ENCODE measurements at regions not wholly inside any gene's neighbourhood (a gene's known extent, or its start where the extent isn't known, plus 50 kb on each side); places are given as distances from the start of the nearest gene placed in this dataset.

DNA sequence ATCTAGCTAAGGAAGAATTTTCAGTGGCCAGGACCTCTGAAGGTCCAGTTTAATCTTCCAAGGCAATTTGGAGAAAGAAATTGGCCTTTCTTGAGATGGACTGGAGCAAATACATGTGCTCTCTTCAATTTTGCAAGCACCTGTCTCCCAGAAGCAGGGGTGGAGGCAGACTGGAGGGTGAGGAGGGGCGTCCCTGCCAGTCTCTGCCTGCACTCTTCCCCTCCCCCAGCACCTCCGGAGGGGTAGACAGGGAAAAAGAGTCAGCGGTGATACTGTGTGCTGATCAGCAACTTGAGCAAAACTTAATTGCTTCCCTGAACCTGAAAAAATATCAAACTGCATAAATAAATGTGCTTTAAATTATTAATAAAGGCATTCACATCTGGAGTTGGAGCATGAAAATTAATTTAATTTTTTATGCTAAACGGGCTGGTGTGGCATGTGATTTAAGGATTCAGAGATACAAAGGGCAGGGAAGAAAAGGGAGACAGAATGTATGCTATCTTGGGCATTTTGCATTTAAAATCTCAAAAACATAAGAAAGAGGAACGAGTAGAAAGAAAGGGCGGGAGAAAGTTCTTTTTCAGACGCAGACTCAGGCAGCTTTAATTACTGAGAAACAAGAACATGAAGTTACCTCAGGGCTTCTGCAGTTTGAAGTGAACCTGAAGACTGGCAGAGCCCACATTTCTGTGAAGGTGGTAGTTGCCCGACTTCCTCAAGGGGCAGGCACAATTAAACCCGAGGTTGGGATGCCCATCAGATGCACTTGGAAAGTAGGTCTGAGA lies 319.7 kb downstream of the UACA start:
- no peaks in the 10 kb centered on the region for H3K4me1 ChIP-seq (ENCODE audit: insufficient read depth, low read length, poor library complexity, severe bottlenecking)
- no peak for DNase-seq (ENCODE audit: low spot score)
- H3K9me3 ChIP-seq (ENCODE audit: low read depth, low read length, poor library complexity, severe bottlenecking): no peaks in the 10 kb centered on the region
- H3K36me3 ChIP-seq (ENCODE audit: insufficient read depth, low read length, poor library complexity, severe bottlenecking): no peaks in the 10 kb centered on the region
- BruUV-seq (replicated peaks): no TSS peak
- no peak for TF ChIP-seq EZH2 (IDR thresholded peaks at IDR 0.05; ENCODE audit: borderline replicate concordance, low read depth, low read length, poor library complexity, severe bottlenecking)
- TF ChIP-seq, protein P1, sequence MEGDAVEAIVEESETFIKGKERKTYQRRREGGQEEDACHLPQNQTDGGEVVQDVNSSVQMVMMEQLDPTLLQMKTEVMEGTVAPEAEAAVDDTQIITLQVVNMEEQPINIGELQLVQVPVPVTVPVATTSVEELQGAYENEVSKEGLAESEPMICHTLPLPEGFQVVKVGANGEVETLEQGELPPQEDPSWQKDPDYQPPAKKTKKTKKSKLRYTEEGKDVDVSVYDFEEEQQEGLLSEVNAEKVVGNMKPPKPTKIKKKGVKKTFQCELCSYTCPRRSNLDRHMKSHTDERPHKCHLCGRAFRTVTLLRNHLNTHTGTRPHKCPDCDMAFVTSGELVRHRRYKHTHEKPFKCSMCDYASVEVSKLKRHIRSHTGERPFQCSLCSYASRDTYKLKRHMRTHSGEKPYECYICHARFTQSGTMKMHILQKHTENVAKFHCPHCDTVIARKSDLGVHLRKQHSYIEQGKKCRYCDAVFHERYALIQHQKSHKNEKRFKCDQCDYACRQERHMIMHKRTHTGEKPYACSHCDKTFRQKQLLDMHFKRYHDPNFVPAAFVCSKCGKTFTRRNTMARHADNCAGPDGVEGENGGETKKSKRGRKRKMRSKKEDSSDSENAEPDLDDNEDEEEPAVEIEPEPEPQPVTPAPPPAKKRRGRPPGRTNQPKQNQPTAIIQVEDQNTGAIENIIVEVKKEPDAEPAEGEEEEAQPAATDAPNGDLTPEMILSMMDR (conservative IDR thresholded peaks at IDR 0.05; ENCODE audit: low read depth, low read length): no peak
- no peak overlapping the region for H3K27ac ChIP-seq (ENCODE audit: low read depth, low read length, poor library complexity, severe bottlenecking)
- H3K27me3 ChIP-seq (replicated peaks; ENCODE audit: insufficient read depth, low read depth, low read length, poor library complexity): peaks cover 15% of the 10 kb centered on the region
- ChIA-PET CTCF (no interaction called here), POLR2A (ENCODE audit: low non-redundant PET) (no interaction called here)
- no peak overlapping the region for H3K4me3 ChIP-seq (ENCODE audit: low read depth, low read length, poor library complexity, severe bottlenecking)
- intact Hi-C loops (cut with micrococcal nuclease; ENCODE audit: unreplicated experiment): no loop called here

DNA sequence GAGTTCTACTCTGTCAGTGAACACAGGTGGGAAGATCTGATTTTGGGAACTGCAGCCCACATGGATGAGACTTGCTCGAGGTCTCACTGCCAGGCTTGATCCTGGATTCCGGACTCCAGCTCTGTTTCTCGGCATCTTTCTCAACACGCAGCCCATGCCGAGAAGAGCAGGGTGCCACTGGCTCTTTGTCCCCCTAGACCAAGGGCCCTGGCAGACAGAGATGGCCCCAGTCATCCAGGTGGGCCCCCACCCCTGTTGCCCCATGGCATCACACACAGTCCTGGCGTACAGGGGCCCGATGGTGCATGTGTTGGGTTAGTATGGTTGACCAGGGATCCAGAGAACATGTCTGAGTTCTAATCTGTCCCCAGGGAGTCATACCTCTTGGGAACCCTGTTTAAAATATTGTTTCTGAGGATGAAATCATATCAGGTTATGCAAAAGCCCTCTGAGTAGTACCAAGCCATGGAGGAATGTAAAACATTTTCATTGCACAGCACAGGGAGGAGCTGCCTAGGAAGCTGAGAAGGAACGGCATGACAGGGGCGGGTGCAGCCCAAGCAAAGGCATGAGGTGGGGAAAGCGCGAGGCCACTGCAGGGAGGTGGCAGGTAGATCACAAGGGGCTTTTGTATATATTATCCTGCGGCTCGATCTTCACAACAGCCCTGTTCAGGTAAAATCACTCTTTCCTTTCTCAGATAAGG lies 320.6 kb downstream of the UACA start:
- POLR2A ChIA-PET (ENCODE audit: low non-redundant PET): no interaction called here
- H3K27ac ChIP-seq (ENCODE audit: low read depth, low read length, poor library complexity, severe bottlenecking): no peak overlapping the region
- H3K27me3 ChIP-seq (replicated peaks; ENCODE audit: insufficient read depth, low read depth, low read length, poor library complexity): peaks cover 15% of the 10 kb centered on the region
- H3K4me1 ChIP-seq (ENCODE audit: insufficient read depth, low read length, poor library complexity, severe bottlenecking): no peaks in the 10 kb centered on the region
- CTCF ChIA-PET: no interaction called here
- intact Hi-C loops (cut with micrococcal nuclease; ENCODE audit: unreplicated experiment): no loop called here
- H3K36me3 ChIP-seq (ENCODE audit: insufficient read depth, low read length, poor library complexity, severe bottlenecking): no peaks in the 10 kb centered on the region
- no peak for DNase-seq (ENCODE audit: low spot score)
- H3K4me3 ChIP-seq (ENCODE audit: low read depth, low read length, poor library complexity, severe bottlenecking): no peak overlapping the region
- no peaks in the 10 kb centered on the region for H3K9me3 ChIP-seq (ENCODE audit: low read depth, low read length, poor library complexity, severe bottlenecking)
- TF ChIP-seq EZH2 (IDR thresholded peaks at IDR 0.05; ENCODE audit: borderline replicate concordance, low read depth, low read length, poor library complexity, severe bottlenecking): no peak
- TF ChIP-seq, protein P1 (conservative IDR thresholded peaks at IDR 0.05; ENCODE audit: low read depth, low read length): no peak
- no TSS peak for BruUV-seq (replicated peaks)

DNA sequence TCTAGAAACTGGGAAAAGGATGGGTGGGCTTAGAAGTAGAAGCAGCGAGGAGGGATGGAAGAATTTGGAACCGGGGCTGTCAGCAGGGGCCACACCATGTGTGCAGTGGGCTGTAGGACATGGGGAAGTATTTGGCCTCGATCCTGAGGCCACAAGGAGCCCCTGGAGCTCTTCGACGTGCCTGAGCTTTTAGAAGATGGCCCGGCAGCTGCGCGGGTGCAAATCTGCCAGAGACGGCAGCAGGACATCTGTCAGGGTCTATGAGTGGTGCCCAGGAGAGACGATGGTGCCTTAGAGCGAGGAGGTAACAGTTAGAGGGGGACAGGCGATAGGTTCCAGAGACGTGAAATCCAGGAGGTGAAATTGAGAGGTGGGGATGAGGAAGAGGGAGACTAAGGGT lies 321.1 kb downstream of the UACA start:
- no peaks in the 10 kb centered on the region for H3K4me1 ChIP-seq (ENCODE audit: insufficient read depth, low read length, poor library complexity, severe bottlenecking)
- peaks cover 15% of the 10 kb centered on the region for H3K27me3 ChIP-seq (replicated peaks; ENCODE audit: insufficient read depth, low read depth, low read length, poor library complexity)
- no peaks in the 10 kb centered on the region for H3K9me3 ChIP-seq (ENCODE audit: low read depth, low read length, poor library complexity, severe bottlenecking)
- ChIA-PET POLR2A (ENCODE audit: low non-redundant PET) (no interaction called here), CTCF (no interaction called here)
- H3K4me3 ChIP-seq (ENCODE audit: low read depth, low read length, poor library complexity, severe bottlenecking): no peak overlapping the region
- intact Hi-C loops (cut with micrococcal nuclease; ENCODE audit: unreplicated experiment): no loop called here
- no peak overlapping the region for H3K27ac ChIP-seq (ENCODE audit: low read depth, low read length, poor library complexity, severe bottlenecking)
- no peak for TF ChIP-seq EZH2 (IDR thresholded peaks at IDR 0.05; ENCODE audit: borderline replicate concordance, low read depth, low read length, poor library complexity, severe bottlenecking)
- TF ChIP-seq, protein P1 (conservative IDR thresholded peaks at IDR 0.05; ENCODE audit: low read depth, low read length): no peak
- BruUV-seq (replicated peaks): no TSS peak
- no peak for DNase-seq (ENCODE audit: low spot score)
- H3K36me3 ChIP-seq (ENCODE audit: insufficient read depth, low read length, poor library complexity, severe bottlenecking): no peaks in the 10 kb centered on the region

All from A673 (cell line).